SK-N-SH treated with all-trans-retinoic acid at 6 μM for 48 hours (cell line): ENCODE measurements at regions not wholly inside any gene's neighbourhood (a gene's known extent, or its start where the extent isn't known, plus 50 kb on each side); places are given as distances from the start of the nearest gene placed in this dataset.

Experiments used
- ARNTL ChIP-seq: fragments of 450-650 bp; formaldehyde crosslinking; IDR thresholded peaks from 2 replicates; pipeline ENCODE4 v1.5.0; 2020; ENCODE audit warnings: low read depth, mild to moderate bottlenecking, moderate library complexity, borderline replicate concordance
- GLIS3 ChIP-seq: fragments of 250-450 bp; sonication (Bioruptor Pico); IDR thresholded peaks from 2 replicates; pipeline ENCODE4 v1.5.0; 2020; ENCODE audit warnings: mild to moderate bottlenecking, moderate library complexity
- TSHZ2 ChIP-seq: fragments of 250-450 bp; sonication (Bioruptor Pico); IDR thresholded peaks from 2 replicates; pipeline ENCODE4 v1.5.0; 2020; ENCODE audit warnings: mild to moderate bottlenecking, moderate library complexity
- ZC3H10 ChIP-seq: fragments of 250-450 bp; sonication (Bioruptor Pico); IDR thresholded peaks from 2 replicates; pipeline ENCODE4 v1.5.1; 2021; ENCODE audit warnings: mild to moderate bottlenecking, moderate library complexity
- TF ChIP-seq, protein P1 (sequence below): fragments of 250-450 bp; sonication (Bioruptor Pico); IDR thresholded peaks from 2 replicates; pipeline ENCODE4 v1.8.0; 2020; ENCODE audit warnings: mild to moderate bottlenecking, moderate library complexity, borderline replicate concordance
- TF ChIP-seq, protein P2 (sequence below): fragments of 250-450 bp; sonication (Bioruptor Pico); IDR thresholded peaks from 2 replicates; pipeline ENCODE4 v1.8.0; 2021; ENCODE audit warnings: low read depth, mild to moderate bottlenecking, moderate library complexity, borderline replicate concordance

DNA sequence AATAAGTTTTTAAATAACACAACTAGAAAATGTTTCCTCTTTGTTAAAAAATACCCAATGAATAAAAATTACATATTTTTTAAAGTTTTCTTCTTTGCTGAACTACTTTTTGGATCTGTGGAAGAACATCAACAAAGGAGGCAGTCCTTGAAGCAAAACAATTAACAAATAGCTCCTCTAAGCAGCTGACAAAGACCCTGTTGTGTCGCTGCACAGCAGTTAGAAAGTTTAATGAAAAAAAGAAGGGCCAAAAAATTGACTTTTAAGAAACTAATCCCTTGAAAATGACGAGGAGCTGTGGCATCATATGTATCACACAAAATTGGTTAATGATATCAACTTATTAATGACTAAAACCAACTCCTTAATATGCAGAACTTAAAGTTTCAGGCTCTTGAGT, 72.1 kb downstream of the SLITRK1 start:
- TF ChIP-seq, protein P1, sequence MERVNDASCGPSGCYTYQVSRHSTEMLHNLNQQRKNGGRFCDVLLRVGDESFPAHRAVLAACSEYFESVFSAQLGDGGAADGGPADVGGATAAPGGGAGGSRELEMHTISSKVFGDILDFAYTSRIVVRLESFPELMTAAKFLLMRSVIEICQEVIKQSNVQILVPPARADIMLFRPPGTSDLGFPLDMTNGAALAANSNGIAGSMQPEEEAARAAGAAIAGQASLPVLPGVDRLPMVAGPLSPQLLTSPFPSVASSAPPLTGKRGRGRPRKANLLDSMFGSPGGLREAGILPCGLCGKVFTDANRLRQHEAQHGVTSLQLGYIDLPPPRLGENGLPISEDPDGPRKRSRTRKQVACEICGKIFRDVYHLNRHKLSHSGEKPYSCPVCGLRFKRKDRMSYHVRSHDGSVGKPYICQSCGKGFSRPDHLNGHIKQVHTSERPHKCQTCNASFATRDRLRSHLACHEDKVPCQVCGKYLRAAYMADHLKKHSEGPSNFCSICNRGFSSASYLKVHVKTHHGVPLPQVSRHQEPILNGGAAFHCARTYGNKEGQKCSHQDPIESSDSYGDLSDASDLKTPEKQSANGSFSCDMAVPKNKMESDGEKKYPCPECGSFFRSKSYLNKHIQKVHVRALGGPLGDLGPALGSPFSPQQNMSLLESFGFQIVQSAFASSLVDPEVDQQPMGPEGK (CRISPR knock-in tag) = no peak
- no peak for TF ChIP-seq TSHZ2 (CRISPR knock-in tag)
- no peak for TF ChIP-seq ZC3H10 (CRISPR knock-in tag)
- TF ChIP-seq GLIS3 = no peak
- TF ChIP-seq, protein P2, sequence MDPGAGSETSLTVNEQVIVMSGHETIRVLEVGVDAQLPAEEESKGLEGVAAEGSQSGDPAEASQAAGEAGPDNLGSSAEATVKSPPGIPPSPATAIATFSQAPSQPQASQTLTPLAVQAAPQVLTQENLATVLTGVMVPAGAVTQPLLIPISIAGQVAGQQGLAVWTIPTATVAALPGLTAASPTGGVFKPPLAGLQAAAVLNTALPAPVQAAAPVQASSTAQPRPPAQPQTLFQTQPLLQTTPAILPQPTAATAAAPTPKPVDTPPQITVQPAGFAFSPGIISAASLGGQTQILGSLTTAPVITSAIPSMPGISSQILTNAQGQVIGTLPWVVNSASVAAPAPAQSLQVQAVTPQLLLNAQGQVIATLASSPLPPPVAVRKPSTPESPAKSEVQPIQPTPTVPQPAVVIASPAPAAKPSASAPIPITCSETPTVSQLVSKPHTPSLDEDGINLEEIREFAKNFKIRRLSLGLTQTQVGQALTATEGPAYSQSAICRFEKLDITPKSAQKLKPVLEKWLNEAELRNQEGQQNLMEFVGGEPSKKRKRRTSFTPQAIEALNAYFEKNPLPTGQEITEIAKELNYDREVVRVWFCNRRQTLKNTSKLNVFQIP (CRISPR knock-in tag) = no peak
- no peak for TF ChIP-seq ARNTL (CRISPR knock-in tag)
